ENCODE measurements at regions not wholly inside any gene's neighbourhood (a gene's known extent, or its start where the extent isn't known, plus 50 kb on each side); places are given as distances from the start of the nearest gene placed in this dataset.

DNA sequence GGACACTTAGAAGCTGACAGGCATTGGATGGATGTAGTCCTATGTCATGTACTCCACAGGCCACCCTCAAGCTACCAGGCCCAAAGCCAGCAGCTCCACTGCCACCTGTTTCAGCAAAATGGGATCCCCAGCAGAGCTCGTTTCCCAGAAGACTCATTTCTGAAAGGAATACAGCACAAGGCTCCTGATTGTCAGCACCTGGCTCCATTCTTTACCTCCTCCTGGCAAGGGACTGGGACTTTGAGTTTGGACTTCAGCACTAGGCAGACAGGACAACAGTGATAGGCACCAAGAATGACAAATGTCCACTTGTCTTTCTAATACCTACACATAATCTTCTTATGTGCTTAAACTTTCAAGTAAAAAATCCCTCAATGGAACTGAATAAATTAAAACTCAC, 150.4 kb upstream of the RXFP2 start:
- TF ChIP-seq TAF1 (IDR thresholded peaks at IDR 0.05; ENCODE audit: low read depth, low read length) (no peak), POLR2AphosphoS5 (IDR thresholded peaks at IDR 0.05; ENCODE audit: low read depth, low read length) (no peak)

All from GM12891 (cell line).